ENCODE measurements at regions not wholly inside any gene's neighbourhood (a gene's known extent, or its start where the extent isn't known, plus 50 kb on each side); places are given as distances from the start of the nearest gene placed in this dataset.

GRCh38 chr20:22348010-22348409, 236.4 kb downstream of the FOXA2 start:
- Histone ChIP-seq H3K4me1 (ENCODE audit: insufficient read depth, low read length) (no peaks in the 10 kb centered on the region), H2BK5ac (ENCODE audit: insufficient read length, low read length) (no peak overlapping the region), H3K4me2 (ENCODE audit: insufficient read depth, insufficient read length, low read length) (no peak overlapping the region), H3K23me2 (ENCODE audit: insufficient read length, low read depth, low read length, poor library complexity, severe bottlenecking) (no peaks in the 10 kb centered on the region), H3K18ac (ENCODE audit: insufficient read length, low read depth, low read length) (no peak overlapping the region), H2BK15ac (ENCODE audit: low read depth, low read length) (no peak overlapping the region), H2BK20ac (ENCODE audit: low read depth, low read length, poor library complexity, severe bottlenecking) (no peak overlapping the region), H4K8ac (replicated peaks; ENCODE audit: insufficient read length, low read depth, low read length) (no peak overlapping the region), H3K14ac (ENCODE audit: insufficient read depth, low read length) (no peak overlapping the region), H2BK120ac (ENCODE audit: low read depth, low read length, poor library complexity, severe bottlenecking) (no peak overlapping the region), H3K79me2 (ENCODE audit: insufficient read depth, low read length) (no peaks in the 10 kb centered on the region), H3K23ac (ENCODE audit: insufficient read length, low read depth, low read length) (no peak overlapping the region), H2BK12ac (ENCODE audit: insufficient read length, low read depth, low read length) (no peak overlapping the region), H4K5ac (ENCODE audit: insufficient read length, low read depth, low read length) (no peak overlapping the region), H4K91ac (ENCODE audit: insufficient read length, low read depth, low read length) (no peak overlapping the region), H2AK5ac (ENCODE audit: insufficient read length, low read length) (no peak overlapping the region), H3K27ac (ENCODE audit: insufficient read length, low read depth, low read length) (no peak overlapping the region), H3K9me3 (ENCODE audit: control insufficient read depth, low read depth, low read length) (no peaks in the 10 kb centered on the region), H2AFZ (ENCODE audit: low read length) (no peak overlapping the region), H3K4ac (ENCODE audit: low read depth, low read length) (no peak overlapping the region), H3K56ac (ENCODE audit: insufficient read length, low read depth, low read length) (no peak overlapping the region), H3K79me1 (ENCODE audit: insufficient read depth, low read depth, low read length, poor library complexity, severe bottlenecking) (no peaks in the 10 kb centered on the region), H3K27me3 (ENCODE audit: insufficient read depth, low read length) (no peaks in the 10 kb centered on the region), H3K9ac (ENCODE audit: extremely low read depth, insufficient read length, low read length) (no peak overlapping the region), H3T11ph (ENCODE audit: low read length) (no peak overlapping the region), H4K20me1 (ENCODE audit: control insufficient read depth, insufficient read depth, insufficient read length) (no peaks in the 10 kb centered on the region)
- H3K27me3 Mint-ChIP-seq (ENCODE audit: low read depth), result peaks cover 35% of the 10 kb centered on the region
- no peak overlapping the region for H3K4me3 Mint-ChIP-seq
- no peaks in the 10 kb centered on the region for H3K9me3 Mint-ChIP-seq
- no peak overlapping the region for H3K27ac Mint-ChIP-seq
- H3K36me3 Mint-ChIP-seq (ENCODE audit: insufficient read depth in 1 of 3, low read depth in 3 of 3), result no peaks in the 10 kb centered on the region
- DNase-seq, result no peak
- H3K4me1 Mint-ChIP-seq, result no peaks in the 10 kb centered on the region
- WGBS (ENCODE audit: extremely low coverage, insufficient read length, low lambda C conversion rate), result no CpG with 5 or more reads among the region's 4 CpGs
- TF ChIP-seq, protein P1, sequence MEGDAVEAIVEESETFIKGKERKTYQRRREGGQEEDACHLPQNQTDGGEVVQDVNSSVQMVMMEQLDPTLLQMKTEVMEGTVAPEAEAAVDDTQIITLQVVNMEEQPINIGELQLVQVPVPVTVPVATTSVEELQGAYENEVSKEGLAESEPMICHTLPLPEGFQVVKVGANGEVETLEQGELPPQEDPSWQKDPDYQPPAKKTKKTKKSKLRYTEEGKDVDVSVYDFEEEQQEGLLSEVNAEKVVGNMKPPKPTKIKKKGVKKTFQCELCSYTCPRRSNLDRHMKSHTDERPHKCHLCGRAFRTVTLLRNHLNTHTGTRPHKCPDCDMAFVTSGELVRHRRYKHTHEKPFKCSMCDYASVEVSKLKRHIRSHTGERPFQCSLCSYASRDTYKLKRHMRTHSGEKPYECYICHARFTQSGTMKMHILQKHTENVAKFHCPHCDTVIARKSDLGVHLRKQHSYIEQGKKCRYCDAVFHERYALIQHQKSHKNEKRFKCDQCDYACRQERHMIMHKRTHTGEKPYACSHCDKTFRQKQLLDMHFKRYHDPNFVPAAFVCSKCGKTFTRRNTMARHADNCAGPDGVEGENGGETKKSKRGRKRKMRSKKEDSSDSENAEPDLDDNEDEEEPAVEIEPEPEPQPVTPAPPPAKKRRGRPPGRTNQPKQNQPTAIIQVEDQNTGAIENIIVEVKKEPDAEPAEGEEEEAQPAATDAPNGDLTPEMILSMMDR (conservative IDR thresholded peaks at IDR 0.05), result no peak

All from H9 (cell line).